Thoracic aorta (tissue), 2 donors: ENCODE measurements at regions not wholly inside any gene's neighbourhood (a gene's known extent, or its start where the extent isn't known, plus 50 kb on each side); places are given as distances from the start of the nearest gene placed in this dataset.
"Not testable (repeated sequence)": the region's sequence is repeated elsewhere in the genome, so short reads cannot be mapped to it uniquely, and the experiment has no call there.

Experiments
- ATAC-seq: fragments of 150-250 bp; one replicate; pipeline ENCODE4 v1.8.0; 2017; ENCODE audit warnings: low read depth; ENCODE audit not compliant: insufficient number of reproducible peaks, low FRiP score
- DNase-seq: peaks from one replicate; pipeline ENCODE4 v3.0.0-alpha.2; 2020; ENCODE audit warnings: low spot score
- H3K27ac ChIP-seq, 2 donors: fragments of 200-600 bp; sonication (generic); 1 replicate in 1 of 2; 2 replicates in 1 of 2; pipeline ENCODE4 v1.5.1; 2016; ENCODE audit warnings: mild to moderate bottlenecking in 2 of 2, moderate library complexity in 2 of 2
- H3K27me3 ChIP-seq: fragments of 200-600 bp; sonication (generic); replicated peaks from 2 replicates; pipeline ENCODE4 v1.6.0; 2016; ENCODE audit warnings: mild to moderate bottlenecking; ENCODE audit not compliant: insufficient read depth
- H3K36me3 ChIP-seq: fragments of 200-600 bp; sonication (generic); one replicate; pipeline ENCODE4 v1.5.1; 2016
- H3K4me1 ChIP-seq, 2 donors: fragments of 200-600 bp; sonication (generic); 1 replicate in 1 of 2; 2 replicates in 1 of 2; pipeline versions ENCODE4 v1.5.1 to v1.6.0; 2016; ENCODE audit warnings: low read depth in 2 of 2, mild to moderate bottlenecking in 1 of 2; ENCODE audit not compliant: control insufficient read depth in 1 of 2
- H3K4me3 ChIP-seq: fragments of 200-600 bp; sonication (generic); 2 replicates; pipeline ENCODE4 v1.5.1; 2016; ENCODE audit warnings: mild to moderate bottlenecking
- H3K9me3 ChIP-seq: fragments of 200-600 bp; sonication (generic); 2 replicates; pipeline ENCODE4 v1.5.1; 2016
- CTCF ChIP-seq: fragments of 200-600 bp; sonication (generic); IDR thresholded peaks from one replicate; pipeline ENCODE4 v1.5.1; 2019; ENCODE audit warnings: antibody characterized with exemption

- DNase-seq: no peak
- no peak overlapping the region for H3K4me3 ChIP-seq
- no peak for ATAC-seq
- no peaks in the 10 kb centered on the region for H3K36me3 ChIP-seq
- peaks cover 9 to 20% of the 10 kb centered on the region in 2 donors for H3K4me1 ChIP-seq
- peak overlapping the region in 1 of 2 donors; percentile 65 for H3K27ac ChIP-seq
- no peak for TF ChIP-seq CTCF
- no peaks in the 10 kb centered on the region for H3K27me3 ChIP-seq
- no peaks in the 10 kb centered on the region for H3K9me3 ChIP-seq
Measured at GRCh38 chr5:152650413-152650812, 245.3 kb upstream of the NMUR2 start.

GRCh38 chr5:152659470-152659869, 254.4 kb upstream of the NMUR2 start:
- H3K4me1 ChIP-seq, H3K27ac ChIP-seq, DNase-seq, H3K27me3 ChIP-seq, H3K4me3 ChIP-seq, ATAC-seq, H3K9me3 ChIP-seq, H3K36me3 ChIP-seq: not testable (repeated sequence)

- no peak for DNase-seq
- Histone ChIP-seq H3K27ac (no peak overlapping the region), H3K4me1 (no peaks in the 10 kb centered on the region), H3K9me3 (no peaks in the 10 kb centered on the region), H3K36me3 (no peaks in the 10 kb centered on the region), H3K27me3 (no peaks in the 10 kb centered on the region), H3K4me3 (no peak overlapping the region)
- TF ChIP-seq CTCF: no peak
- no peak for ATAC-seq
Measured at GRCh38 chr5:152673601-152674000, 268.5 kb upstream of the NMUR2 start.

GRCh38 chr5:152674403-152674802, 269.3 kb upstream of the NMUR2 start:
- Histone ChIP-seq H3K4me1 (no peaks in the 10 kb centered on the region), H3K9me3 (no peaks in the 10 kb centered on the region), H3K27me3 (no peaks in the 10 kb centered on the region), H3K36me3 (no peaks in the 10 kb centered on the region), H3K27ac (no peak overlapping the region), H3K4me3 (no peak overlapping the region)
- ATAC-seq (no peak), DNase-seq (no peak)
- no peak for TF ChIP-seq CTCF

- ATAC-seq: no peak
- TF ChIP-seq CTCF: no peak
Measured at GRCh38 chr5:152676196-152676595, 271.1 kb upstream of the NMUR2 start.

GRCh38 chr5:152683205-152683604, 278.1 kb upstream of the NMUR2 start:
- ATAC-seq: no peak
- Histone ChIP-seq H3K4me3 (no peak overlapping the region), H3K36me3 (no peaks in the 10 kb centered on the region), H3K27ac (peak overlapping the region; percentile 8 to 54), H3K9me3 (no peaks in the 10 kb centered on the region), H3K27me3 (no peaks in the 10 kb centered on the region), H3K4me1 (peaks cover 5 to 10% of the 10 kb centered on the region in 2 donors)
- no peak for TF ChIP-seq CTCF
- no peak for DNase-seq

More at GRCh38 chr5:152676196-152676595, 271.1 kb upstream of the NMUR2 start:
- no peaks in the 10 kb centered on the region for H3K4me1 ChIP-seq
- H3K4me3 ChIP-seq: no peak overlapping the region
- H3K27ac ChIP-seq: no peak overlapping the region
- no peaks in the 10 kb centered on the region for H3K27me3 ChIP-seq
- no peaks in the 10 kb centered on the region for H3K9me3 ChIP-seq
- H3K36me3 ChIP-seq: no peaks in the 10 kb centered on the region
- DNase-seq: no peak
